HFF-Myc (cell line): ENCODE measurements at regions not wholly inside any gene's neighbourhood (a gene's known extent, or its start where the extent isn't known, plus 50 kb on each side); places are given as distances from the start of the nearest gene placed in this dataset.

Experiments
- DNase-seq: peaks from one replicate; pipeline ENCODE4 v3.0.0-alpha.2; 2011; ENCODE audit warnings: low read depth; ENCODE audit errors: extremely low read depth
- H3K4me3 ChIP-seq: replicated peaks from 2 replicates; pipeline ENCODE4 v1.5.1; 2011; ENCODE audit warnings: low read depth, mild to moderate bottlenecking, control low read depth, low read length
- TF ChIP-seq, protein P1 (sequence below): IDR thresholded peaks from 2 replicates; pipeline ENCODE4 v1.5.1; 2012; ENCODE audit warnings: mild to moderate bottlenecking, low read depth, low read length, control low read depth; ENCODE audit errors: missing control alignments

DNA sequence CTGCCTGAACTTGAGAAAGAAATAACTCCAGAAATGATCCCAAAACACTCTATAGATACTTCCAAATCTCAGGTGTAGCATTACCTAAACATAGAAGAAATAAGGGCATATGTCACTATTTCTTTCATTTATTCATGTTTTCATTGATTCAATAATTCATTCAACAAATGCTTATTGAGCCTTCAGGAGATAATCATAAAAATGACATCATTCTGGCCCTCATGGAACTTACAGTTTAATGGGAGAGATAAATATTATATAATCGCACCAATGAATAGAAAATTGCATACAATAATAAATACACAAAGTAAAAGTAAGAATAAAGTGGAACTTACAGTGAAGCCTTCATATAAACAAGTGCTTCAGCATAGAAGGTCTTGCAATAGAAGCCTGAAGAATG is 58.1 kb upstream of the NR2F2 start:
- no peak for DNase-seq
- no peak overlapping the region for H3K4me3 ChIP-seq
- TF ChIP-seq, protein P1, sequence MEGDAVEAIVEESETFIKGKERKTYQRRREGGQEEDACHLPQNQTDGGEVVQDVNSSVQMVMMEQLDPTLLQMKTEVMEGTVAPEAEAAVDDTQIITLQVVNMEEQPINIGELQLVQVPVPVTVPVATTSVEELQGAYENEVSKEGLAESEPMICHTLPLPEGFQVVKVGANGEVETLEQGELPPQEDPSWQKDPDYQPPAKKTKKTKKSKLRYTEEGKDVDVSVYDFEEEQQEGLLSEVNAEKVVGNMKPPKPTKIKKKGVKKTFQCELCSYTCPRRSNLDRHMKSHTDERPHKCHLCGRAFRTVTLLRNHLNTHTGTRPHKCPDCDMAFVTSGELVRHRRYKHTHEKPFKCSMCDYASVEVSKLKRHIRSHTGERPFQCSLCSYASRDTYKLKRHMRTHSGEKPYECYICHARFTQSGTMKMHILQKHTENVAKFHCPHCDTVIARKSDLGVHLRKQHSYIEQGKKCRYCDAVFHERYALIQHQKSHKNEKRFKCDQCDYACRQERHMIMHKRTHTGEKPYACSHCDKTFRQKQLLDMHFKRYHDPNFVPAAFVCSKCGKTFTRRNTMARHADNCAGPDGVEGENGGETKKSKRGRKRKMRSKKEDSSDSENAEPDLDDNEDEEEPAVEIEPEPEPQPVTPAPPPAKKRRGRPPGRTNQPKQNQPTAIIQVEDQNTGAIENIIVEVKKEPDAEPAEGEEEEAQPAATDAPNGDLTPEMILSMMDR = no peak

DNA sequence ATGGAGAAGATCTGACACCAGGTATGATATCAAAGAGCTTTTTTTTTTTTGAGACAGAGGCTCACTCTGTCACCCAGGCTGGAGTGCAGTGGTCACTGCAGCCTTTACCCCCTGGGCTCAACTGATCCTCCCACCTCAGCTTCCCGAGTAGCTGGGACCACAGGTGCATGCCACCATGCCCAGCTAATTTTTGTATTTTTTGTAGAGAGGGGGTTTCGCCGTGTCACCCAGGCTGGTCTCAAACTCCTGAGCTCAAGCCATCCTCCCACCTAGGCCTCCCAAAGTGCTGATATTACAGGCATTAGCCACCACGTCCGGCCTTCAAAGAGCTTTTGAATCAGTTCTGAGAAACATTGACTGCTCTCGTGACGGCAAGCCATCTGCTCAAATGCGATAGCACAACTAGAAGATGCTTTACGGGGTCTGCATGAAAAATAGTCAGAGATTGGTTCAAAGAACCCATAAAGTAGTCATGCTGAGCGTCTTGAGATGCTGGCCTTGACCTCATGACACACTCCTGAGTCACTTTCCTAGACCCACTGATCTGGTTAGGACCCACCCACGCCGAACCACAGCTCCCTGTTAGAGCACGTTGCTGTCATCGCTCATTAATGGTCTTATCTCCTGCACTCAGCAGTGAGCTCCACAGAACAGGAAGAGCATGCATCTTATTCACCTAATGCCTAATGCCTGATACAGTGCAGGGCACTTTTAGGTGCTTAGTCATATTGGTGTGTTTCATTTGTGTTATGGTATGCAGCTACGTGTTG is 57.0 kb upstream of the NR2F2 start:
- peak; percentile 100 for DNase-seq
- no peak overlapping the region for H3K4me3 ChIP-seq
- TF ChIP-seq, protein P1 = no peak

DNA sequence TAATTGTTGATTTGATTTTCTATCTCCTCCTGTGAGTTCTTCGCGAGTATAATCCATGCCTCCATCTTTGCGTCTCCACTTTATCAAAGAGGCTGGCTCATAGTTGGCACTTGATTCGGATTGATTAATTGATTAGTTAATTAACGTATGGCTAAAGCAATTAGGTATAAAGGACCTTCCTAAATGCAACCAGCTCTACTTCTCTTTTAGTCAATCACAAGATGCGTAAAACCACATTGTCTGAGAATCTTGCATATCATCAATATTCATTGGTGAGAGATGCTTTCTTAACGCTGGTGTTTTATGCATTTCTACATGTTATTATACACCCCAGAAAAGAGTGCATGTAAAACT is 56.4 kb upstream of the NR2F2 start:
- no peak for DNase-seq
- no peak overlapping the region for H3K4me3 ChIP-seq
- TF ChIP-seq, protein P1 = no peak

DNA sequence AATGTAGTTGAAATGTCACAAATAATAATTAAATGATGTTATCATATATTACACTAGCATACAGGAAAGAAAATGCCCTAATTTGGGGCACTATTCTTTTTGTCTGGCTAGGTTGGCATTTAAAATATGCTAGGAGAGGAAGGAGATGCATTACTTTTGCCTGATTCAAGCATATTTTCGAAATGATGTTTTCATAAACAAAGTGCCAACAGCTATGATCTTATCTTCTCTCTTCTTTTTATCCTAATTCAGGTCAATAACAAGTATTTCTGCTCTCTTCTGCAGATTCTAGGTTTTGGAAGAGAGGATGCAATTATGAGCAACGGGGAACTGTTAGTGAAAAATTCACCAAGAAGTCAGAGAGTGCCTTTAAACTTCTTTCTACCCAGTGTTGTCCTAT is 55.8 kb upstream of the NR2F2 start:
- no peak for DNase-seq
- no peak overlapping the region for H3K4me3 ChIP-seq
- TF ChIP-seq, protein P1 = no peak

DNA sequence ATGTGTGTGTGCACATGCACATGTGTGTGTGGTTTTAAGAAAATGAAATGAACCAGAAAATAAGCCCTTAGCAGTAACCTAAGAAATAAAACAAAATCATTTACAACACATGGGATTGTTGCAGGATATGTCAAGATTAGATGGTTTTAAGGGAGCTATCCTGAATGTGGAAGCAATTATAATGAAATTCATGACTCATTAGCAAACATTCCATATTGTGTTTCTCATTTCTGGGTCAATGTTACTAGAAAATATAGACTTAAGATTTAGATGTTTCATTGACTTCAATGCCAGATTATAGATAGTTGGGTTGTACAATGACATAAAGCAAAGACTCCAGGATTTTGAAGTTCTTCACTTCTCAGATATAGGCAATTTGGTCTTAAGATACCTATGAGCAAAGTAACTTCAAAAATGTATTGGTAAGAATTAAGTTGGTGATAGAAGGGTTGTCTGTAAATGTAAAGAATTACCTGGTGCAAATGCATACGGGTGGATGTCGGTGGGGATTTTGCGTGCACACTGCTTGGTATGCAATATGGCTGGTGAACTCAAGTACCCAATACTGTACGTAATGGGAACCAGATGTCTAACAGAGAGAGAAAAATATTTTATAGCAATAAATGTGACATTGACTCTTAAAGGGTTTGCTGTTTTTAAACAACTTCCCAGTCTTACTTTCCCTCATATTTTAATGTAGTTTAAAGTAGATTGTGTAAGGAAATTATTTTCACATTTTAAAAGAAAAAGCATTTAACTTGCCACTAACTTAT is 53.9 kb upstream of the NR2F2 start:
- H3K4me3 ChIP-seq = no peak overlapping the region
- peak; percentile 78 for DNase-seq
- TF ChIP-seq, protein P1 = no peak
